B cell (primary cell): ENCODE measurements at regions not wholly inside any gene's neighbourhood (a gene's known extent, or its start where the extent isn't known, plus 50 kb on each side); places are given as distances from the start of the nearest gene placed in this dataset.

Source experiments
- ATAC-seq: fragments of 200-7000 bp; cut with Tn5 transposase; one replicate; pipeline ENCODE4 v1.10.0; 2021; ENCODE audit warnings: low read depth, mild to moderate bottlenecking, moderate number of reproducible peaks, moderate library complexity
- CTCF ChIA-PET: fragments of 350-600 bp; sonication (Branson Sonifier 250); formaldehyde crosslinking; loops from one replicate; lab custom pipeline; 2021; ENCODE audit warnings: antibody characterized with exemption, inconsistent platforms; lab: Charles Lee
- POLR2A ChIA-PET: fragments of 350-600 bp; sonication (Branson Sonifier 250); formaldehyde crosslinking; loops from one replicate; lab custom pipeline; 2021; ENCODE audit warnings: antibody characterized with exemption; lab: Charles Lee
- DNase-seq: peaks from one replicate; pipeline ENCODE4 v3.0.0; 2013
- H2AFZ ChIP-seq: 2 replicates; pipeline ENCODE4 v1.6.1; 2012; ENCODE audit warnings: mild to moderate bottlenecking, low read depth, low read length; ENCODE audit not compliant: insufficient read depth, poor library complexity, severe bottlenecking
- H3K27ac ChIP-seq, 2 donors: 1 replicate in 1 of 2; 2 replicates in 1 of 2; pipeline ENCODE4 v1.5.1; 2012 to 2013; ENCODE audit warnings: low read length in 2 of 2, mild to moderate bottlenecking in 2 of 2, moderate library complexity in 1 of 2
- H3K27me3 ChIP-seq, 4 experiments: fragments of 200-600 bp in 1 of 4; sonication (generic) in 1 of 4; replicated peaks in 1 of 4; 1 replicate in 2 of 4; 2 replicates in 2 of 4; pipeline versions ENCODE4 v1.6.1 to v1.7.0; 2013 to 2016; ENCODE audit warnings: low read length in 3 of 4, mild to moderate bottlenecking in 2 of 4, mixed read lengths in 1 of 4, moderate library complexity in 1 of 4; ENCODE audit not compliant: insufficient read depth in 4 of 4, control insufficient read depth in 3 of 4; ENCODE audit errors: control extremely low read depth in 1 of 4
- H3K36me3 ChIP-seq, 2 experiments: replicated peaks in 1 of 2; 1 replicate in 1 of 2; 2 replicates in 1 of 2; pipeline versions ENCODE4 v1.6.1 to v1.7.1; 2013; ENCODE audit warnings: low read length in 1 of 2; ENCODE audit not compliant: insufficient read depth in 2 of 2, control insufficient read depth in 1 of 2; ENCODE audit errors: control extremely low read depth in 1 of 2, extremely low read depth in 1 of 2
- H3K4me1 ChIP-seq, 2 donors: fragments of 200-600 bp in 1 of 2; sonication (generic) in 1 of 2; 1 replicate in 1 of 2; 2 replicates in 1 of 2; pipeline versions ENCODE4 v1.5.1 to v1.6.1; 2013 to 2017; ENCODE audit warnings: low read length in 2 of 2; ENCODE audit not compliant: control insufficient read depth in 2 of 2, insufficient read depth in 2 of 2
- H3K4me2 ChIP-seq: replicated peaks from 2 replicates; pipeline ENCODE3; 2012; ENCODE audit warnings: mild to moderate bottlenecking, low read depth, low read length; ENCODE audit not compliant: poor library complexity, severe bottlenecking
- H3K4me3 ChIP-seq, 5 experiments: fragments of 200-600 bp in 1 of 5; sonication (generic) in 1 of 5; 1 replicate in 3 of 5; 2 replicates in 2 of 5; pipeline versions ENCODE4 v1.5.1 to v1.7.0; 2011 to 2016; ENCODE audit warnings: low read length in 4 of 5, mild to moderate bottlenecking in 4 of 5, low read depth in 2 of 5, control low read depth in 1 of 5, moderate library complexity in 1 of 5; ENCODE audit not compliant: insufficient read depth in 1 of 5; ENCODE audit errors: control extremely low read depth in 1 of 5, extremely low read depth in 1 of 5
- H3K79me2 ChIP-seq: fragments of 200-600 bp; sonication (generic); one replicate; pipeline ENCODE4 v1.6.0; 2016; ENCODE audit warnings: low read length; ENCODE audit not compliant: control insufficient read depth, insufficient read depth
- H3K9ac ChIP-seq: fragments of 200-600 bp; sonication (generic); 2 replicates; pipeline ENCODE4 v1.6.1; 2017; ENCODE audit warnings: mild to moderate bottlenecking, low read length, moderate library complexity
- H3K9me3 ChIP-seq, 3 donors: one replicate each; pipeline versions ENCODE4 v1.6.1 to v1.7.1; 2013; ENCODE audit warnings: low read length in 2 of 3; ENCODE audit not compliant: control insufficient read depth in 2 of 3, insufficient read depth in 1 of 3; ENCODE audit errors: control extremely low read depth in 1 of 3
- H4K20me1 ChIP-seq: 2 replicates; pipeline ENCODE4 v1.6.0; 2012; ENCODE audit warnings: mild to moderate bottlenecking, low read length; ENCODE audit not compliant: insufficient read depth, control insufficient read depth, poor library complexity, severe bottlenecking
- H3K27ac Mint-ChIP-seq: one replicate; pipeline ENCODE4 v1.8.0; 2021; ENCODE audit warnings: mixed read lengths
- H3K27me3 Mint-ChIP-seq: one replicate; pipeline ENCODE4 v1.8.0; 2021; ENCODE audit warnings: mixed read lengths
- H3K4me1 Mint-ChIP-seq: one replicate; pipeline ENCODE4 v1.8.0; 2021; ENCODE audit warnings: mixed read lengths
- H3K4me3 Mint-ChIP-seq: one replicate; pipeline ENCODE4 v1.8.0; 2021; ENCODE audit warnings: mixed read lengths
- H3K9me3 Mint-ChIP-seq: one replicate; pipeline ENCODE4 v1.8.0; 2022; ENCODE audit warnings: mixed read lengths; ENCODE audit not compliant: insufficient read depth
- CTCF ChIP-seq: fragments of 200-600 bp; IDR thresholded peaks from one replicate; pipeline ENCODE4 v1.8.0; 2022; ENCODE audit warnings: antibody characterized with exemption, mild to moderate bottlenecking
- EZH2 ChIP-seq: IDR thresholded peaks from 2 replicates; pipeline ENCODE4 v1.6.1; 2012; ENCODE audit warnings: borderline replicate concordance, low read depth, mild to moderate bottlenecking, moderate library complexity, low read length; ENCODE audit not compliant: insufficient read depth, poor library complexity, severe bottlenecking
- WGBS: methylation state at CpG from one replicate; pipeline ENCODE4 v1.1.5; 2013; ENCODE audit warnings: missing lambda C conversion rate; ENCODE audit not compliant: insufficient coverage; 5-methylcytosine and 5-hydroxymethylcytosine counted together
- intact Hi-C: fragments of 100-400 bp; cut with micrococcal nuclease; formaldehyde crosslinking; loops from one replicate; pipeline ENCODE4 v1.10.0; 2022

DNA sequence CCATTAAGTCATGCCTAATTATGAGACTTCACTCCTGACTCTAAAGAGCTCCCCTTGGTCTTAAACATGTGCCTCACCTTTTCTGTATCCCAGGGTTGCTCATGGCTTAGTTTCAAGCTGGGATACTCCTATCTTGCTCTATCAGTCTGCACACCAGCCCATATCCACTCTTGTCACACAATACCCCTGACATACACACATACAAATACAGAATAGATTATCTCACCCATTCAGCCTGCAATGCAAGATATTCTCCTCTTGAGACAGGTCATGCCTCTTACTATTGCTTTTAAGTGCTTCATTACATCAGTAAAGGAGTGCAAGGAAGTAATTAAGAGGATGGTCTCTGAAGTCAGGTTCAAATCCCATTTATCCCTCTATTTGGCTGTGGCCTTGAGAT, 587.3 kb downstream of the IGSF11 start:
- H3K4me3 Mint-ChIP-seq, result no peak overlapping the region
- H3K4me3 ChIP-seq, result no peak overlapping the region
- ATAC-seq, result no peak
- ChIA-PET CTCF (no interaction called here), POLR2A (no interaction called here)
- peaks cover 0 to 9% (median 1%) of the 10 kb centered on the region in 3 donors for H3K9me3 ChIP-seq
- no peaks in the 10 kb centered on the region for H3K79me2 ChIP-seq
- no peaks in the 10 kb centered on the region for H3K27me3 ChIP-seq
- no peaks in the 10 kb centered on the region for H3K27me3 Mint-ChIP-seq
- peaks cover 9% of the 10 kb centered on the region for H3K9me3 Mint-ChIP-seq
- TF ChIP-seq CTCF, result no peak
- TF ChIP-seq EZH2, result no peak
- no peaks in the 10 kb centered on the region for H4K20me1 ChIP-seq
- intact Hi-C loops, result no loop called here
- no peak for DNase-seq
- no peak overlapping the region for H3K27ac Mint-ChIP-seq
- no peak overlapping the region for H2AFZ ChIP-seq
- H3K4me2 ChIP-seq, result no peak overlapping the region
- no peaks in the 10 kb centered on the region for H3K36me3 ChIP-seq
- no peak overlapping the region for H3K27ac ChIP-seq
- H3K4me1 Mint-ChIP-seq, result no peaks in the 10 kb centered on the region
- no peak overlapping the region for H3K9ac ChIP-seq
- no peaks in the 10 kb centered on the region for H3K4me1 ChIP-seq

DNA sequence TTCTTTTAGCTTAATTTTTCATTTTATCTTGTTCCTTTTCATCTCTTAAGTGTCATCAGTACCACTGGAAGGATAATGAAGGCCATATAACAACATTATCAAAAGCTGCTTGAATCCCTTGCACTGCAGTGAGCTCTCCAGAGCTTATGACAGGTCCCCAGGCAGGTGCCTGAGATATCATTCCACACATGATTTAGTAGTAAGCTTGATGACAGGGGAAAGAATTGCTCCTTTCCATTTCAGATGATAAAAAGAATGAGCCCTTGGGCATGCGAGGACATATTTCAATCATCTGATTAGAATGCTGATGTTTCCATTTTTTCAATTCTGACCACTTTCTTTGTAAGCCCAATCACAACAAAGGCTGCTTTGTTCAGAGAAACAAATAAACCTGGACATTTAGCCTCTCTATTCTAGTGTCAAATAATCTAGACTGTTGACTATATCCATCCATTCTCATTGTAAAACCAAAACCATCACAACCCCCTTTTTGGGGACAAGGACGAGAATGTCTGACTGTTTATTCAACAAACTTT, 567.8 kb downstream of the IGSF11 start:
- H3K27ac Mint-ChIP-seq, result no peak overlapping the region
- POLR2A ChIA-PET, result no interaction called here

More for the DNA sequence above, 567.8 kb downstream of the IGSF11 start:
- Histone ChIP-seq H3K27ac (no peak overlapping the region), H2AFZ (no peak overlapping the region), H4K20me1 (no peaks in the 10 kb centered on the region), H3K4me3 (no peak overlapping the region), H3K4me2 (no peak overlapping the region), H3K27me3 (no peaks in the 10 kb centered on the region), H3K9ac (no peak overlapping the region), H3K4me1 (no peaks in the 10 kb centered on the region), H3K36me3 (no peaks in the 10 kb centered on the region), H3K79me2 (no peaks in the 10 kb centered on the region), H3K9me3 (peaks cover 0 to 2% (median 1%) of the 10 kb centered on the region in 3 donors)
- no peaks in the 10 kb centered on the region for H3K4me1 Mint-ChIP-seq
- no peaks in the 10 kb centered on the region for H3K27me3 Mint-ChIP-seq
- ATAC-seq (no peak), DNase-seq (no peak)
- CTCF ChIA-PET, result no interaction called here
- peaks cover 2% of the 10 kb centered on the region for H3K9me3 Mint-ChIP-seq
- TF ChIP-seq CTCF, result no peak
- TF ChIP-seq EZH2, result no peak
- no peak overlapping the region for H3K4me3 Mint-ChIP-seq
- WGBS, result 80% methylated on average over 2 of the region's 2 CpGs
- intact Hi-C loops, result no loop called here
